ENCODE measurements at regions not wholly inside any gene's neighbourhood (a gene's known extent, or its start where the extent isn't known, plus 50 kb on each side); places are given as distances from the start of the nearest gene placed in this dataset.
A peak's percentile ranks its signal among the peaks of the same experiment; 100 is the strongest.
"Not testable (repeated sequence)": the region's sequence is repeated elsewhere in the genome, so short reads cannot be mapped to it uniquely, and the experiment has no call there.

- peak in 1 of 2 experiments; percentile 20; a peak in 2 of 5 replicates for TF ChIP-seq RAD21 (conservative IDR thresholded peaks at IDR 0.05 in 1 of 2, IDR thresholded peaks at IDR 0.05 in 1 of 2)
- TF ChIP-seq CTCF (IDR thresholded peaks at IDR 0.05) = peak; percentile 45
- peak; percentile 66 to 70; a peak in 3 of 6 replicates for ATAC-seq
- CTCF ChIA-PET = interaction anchor here (1.1 to 1.6 kb wide), 8 partner anchors 8 to 90 kb away, joined by 3 to 4 read pairs (median 4); no protein-coding TSS in a partner anchor
- H3K4me3 ChIP-seq, H3K4me1 ChIP-seq, H3K9me3 ChIP-seq, FAIRE-seq, POLR2A ChIA-PET, H3K27ac ChIP-seq: not testable (repeated sequence)
- DNase-seq (ENCODE audit: low read depth in 1 of 2, low spot score in 1 of 2) = peak in 1 of 2 experiments; percentile 35
- 16% methylated on average over 16 of the region's 16 CpGs for WGBS (ENCODE audit: missing lambda C conversion rate)
- H3K4me2 ChIP-seq = peak overlapping the region; percentile 55
Observed at GRCh38 chr14:106257569-106257994, 731.2 kb downstream of the TMEM121 start.

- WGBS (ENCODE audit: missing lambda C conversion rate) = 29% methylated on average over 17 of the region's 17 CpGs
- H3K27ac ChIP-seq = no peak overlapping the region
- H3K4me1 ChIP-seq = no peaks in the 10 kb centered on the region
- ATAC-seq (peak; percentile 35 to 47; a peak in 3 of 6 replicates), FAIRE-seq (no peak), DNase-seq (ENCODE audit: low read depth in 1 of 2, low spot score in 1 of 2) (peak in 1 of 2 experiments; percentile 12)
- TF ChIP-seq TP53 (CRISPR knock-in tag; IDR thresholded peaks at IDR 0.05) (no peak), MAZ (IDR thresholded peaks at IDR 0.05; ENCODE audit: borderline replicate concordance, low read depth, low read length) (no peak), NR3C1 (IDR thresholded peaks at IDR 0.05) (no peak), RARB (CRISPR knock-in tag; IDR thresholded peaks at IDR 0.05) (no peak), HMGXB4 (CRISPR knock-in tag; IDR thresholded peaks at IDR 0.05; ENCODE audit: borderline replicate concordance) (no peak), E2F6 (IDR thresholded peaks at IDR 0.05; ENCODE audit: borderline replicate concordance, low read depth) (no peak), ZC3H11A (IDR thresholded peaks at IDR 0.05) (no peak), ELK1 (IDR thresholded peaks at IDR 0.05; ENCODE audit: low read depth, low read length) (no peak), CTCF (IDR thresholded peaks at IDR 0.05) (0 out of 3 replicates have a peak, but pooled peaks have one; percentile 10), ZNF302 (CRISPR knock-in tag; IDR thresholded peaks at IDR 0.05) (no peak), RAD21 (conservative IDR thresholded peaks at IDR 0.05 in 1 of 2, IDR thresholded peaks at IDR 0.05 in 1 of 2) (peak in 1 of 2 experiments; percentile 29; a peak in 2 of 5 replicates), REST (IDR thresholded peaks at IDR 0.05) (no peak)
- POLR2A ChIA-PET = no interaction called here
- no peaks in the 10 kb centered on the region for H3K9me3 ChIP-seq
- CTCF ChIA-PET = interaction anchor here (1.2 kb wide), 1 partner anchor 11 kb away, joined by 3 read pairs; no protein-coding TSS in a partner anchor
- no peak overlapping the region for H3K4me3 ChIP-seq
- H3K4me2 ChIP-seq = no peak overlapping the region
Observed at GRCh38 chr14:106268013-106268727, 741.8 kb downstream of the TMEM121 start.
